ENCODE measurements at regions not wholly inside any gene's neighbourhood (a gene's known extent, or its start where the extent isn't known, plus 50 kb on each side); places are given as distances from the start of the nearest gene placed in this dataset.
"Not testable (repeated sequence)": the region's sequence is repeated elsewhere in the genome, so short reads cannot be mapped to it uniquely, and the experiment has no call there.

GRCh38 chr2:111444516-111444915, 323.8 kb downstream of the BCL2L11 start:
- H3K27ac Mint-ChIP-seq; H3K9me3 Mint-ChIP-seq; DNase-seq (ENCODE audit: low spot score); H3K4me3 Mint-ChIP-seq (ENCODE audit: low read depth); H3K36me3 Mint-ChIP-seq (ENCODE audit: low read depth); H3K27me3 Mint-ChIP-seq (ENCODE audit: low read depth); H3K4me1 Mint-ChIP-seq (ENCODE audit: low read depth); intact Hi-C loops (cut with micrococcal nuclease): not testable (repeated sequence)

- H3K9me3 Mint-ChIP-seq; intact Hi-C loops (cut with micrococcal nuclease); DNase-seq (ENCODE audit: low spot score); H3K36me3 Mint-ChIP-seq (ENCODE audit: low read depth); H3K27me3 Mint-ChIP-seq (ENCODE audit: low read depth); H3K27ac Mint-ChIP-seq; H3K4me3 Mint-ChIP-seq (ENCODE audit: low read depth); H3K4me1 Mint-ChIP-seq (ENCODE audit: low read depth): not testable (repeated sequence)
These were observed 324.6 kb downstream of the BCL2L11 start for GRCh38 chr2:111445191-111445929.

- H3K4me1 Mint-ChIP-seq (ENCODE audit: low read depth); H3K27ac Mint-ChIP-seq; H3K36me3 Mint-ChIP-seq (ENCODE audit: low read depth); intact Hi-C loops (cut with micrococcal nuclease); H3K9me3 Mint-ChIP-seq; H3K27me3 Mint-ChIP-seq (ENCODE audit: low read depth); H3K4me3 Mint-ChIP-seq (ENCODE audit: low read depth); DNase-seq (ENCODE audit: low spot score): not testable (repeated sequence)
These were observed 325.2 kb downstream of the BCL2L11 start for GRCh38 chr2:111445941-111446340.

- DNase-seq (ENCODE audit: low spot score); intact Hi-C loops (cut with micrococcal nuclease); H3K27me3 Mint-ChIP-seq (ENCODE audit: low read depth); H3K4me1 Mint-ChIP-seq (ENCODE audit: low read depth); H3K27ac Mint-ChIP-seq; H3K9me3 Mint-ChIP-seq; H3K4me3 Mint-ChIP-seq (ENCODE audit: low read depth); H3K36me3 Mint-ChIP-seq (ENCODE audit: low read depth): not testable (repeated sequence)
These were observed 326.8 kb downstream of the BCL2L11 start for GRCh38 chr2:111447482-111447881.

- H3K27me3 Mint-ChIP-seq (ENCODE audit: low read depth); H3K4me1 Mint-ChIP-seq (ENCODE audit: low read depth); DNase-seq (ENCODE audit: low spot score); intact Hi-C loops (cut with micrococcal nuclease); H3K4me3 Mint-ChIP-seq (ENCODE audit: low read depth); H3K27ac Mint-ChIP-seq; H3K9me3 Mint-ChIP-seq; H3K36me3 Mint-ChIP-seq (ENCODE audit: low read depth): not testable (repeated sequence)
These were observed 328.1 kb downstream of the BCL2L11 start for GRCh38 chr2:111448796-111449195.

- H3K36me3 Mint-ChIP-seq (ENCODE audit: low read depth); H3K9me3 Mint-ChIP-seq; DNase-seq (ENCODE audit: low spot score); H3K27me3 Mint-ChIP-seq (ENCODE audit: low read depth); intact Hi-C loops (cut with micrococcal nuclease): not testable (repeated sequence)
- Mint-ChIP-seq H3K27ac (peak overlapping the region; percentile 87), H3K4me3 (ENCODE audit: low read depth) (peak overlapping the region; percentile 55), H3K4me1 (ENCODE audit: low read depth) (peaks cover 16% of the 10 kb centered on the region)
These were observed 329.8 kb downstream of the BCL2L11 start for GRCh38 chr2:111450526-111450925.

GRCh38 chr2:111451692-111452199, 331.0 kb downstream of the BCL2L11 start:
- H3K4me3 Mint-ChIP-seq (ENCODE audit: low read depth); H3K9me3 Mint-ChIP-seq; intact Hi-C loops (cut with micrococcal nuclease); H3K27me3 Mint-ChIP-seq (ENCODE audit: low read depth); H3K36me3 Mint-ChIP-seq (ENCODE audit: low read depth); DNase-seq (ENCODE audit: low spot score): not testable (repeated sequence)
- Mint-ChIP-seq H3K4me1 (ENCODE audit: low read depth) (peaks cover 19% of the 10 kb centered on the region), H3K27ac (peak overlapping the region; percentile 89)

- H3K27me3 Mint-ChIP-seq (ENCODE audit: low read depth); H3K9me3 Mint-ChIP-seq; H3K4me3 Mint-ChIP-seq (ENCODE audit: low read depth); intact Hi-C loops (cut with micrococcal nuclease); DNase-seq (ENCODE audit: low spot score); H3K36me3 Mint-ChIP-seq (ENCODE audit: low read depth): not testable (repeated sequence)
- Mint-ChIP-seq H3K4me1 (ENCODE audit: low read depth) (peaks cover 19% of the 10 kb centered on the region), H3K27ac (peak overlapping the region; percentile 89)
These were observed 331.5 kb downstream of the BCL2L11 start for GRCh38 chr2:111452208-111452607.

GRCh38 chr2:111453308-111453707, 332.6 kb downstream of the BCL2L11 start:
- DNase-seq (ENCODE audit: low spot score); H3K27ac Mint-ChIP-seq; H3K9me3 Mint-ChIP-seq; H3K36me3 Mint-ChIP-seq (ENCODE audit: low read depth); H3K4me3 Mint-ChIP-seq (ENCODE audit: low read depth); H3K27me3 Mint-ChIP-seq (ENCODE audit: low read depth); intact Hi-C loops (cut with micrococcal nuclease): not testable (repeated sequence)
- peaks cover 19% of the 10 kb centered on the region for H3K4me1 Mint-ChIP-seq (ENCODE audit: low read depth)

GRCh38 chr2:111453816-111454215, 333.1 kb downstream of the BCL2L11 start:
- H3K9me3 Mint-ChIP-seq; H3K27ac Mint-ChIP-seq; H3K27me3 Mint-ChIP-seq (ENCODE audit: low read depth); DNase-seq (ENCODE audit: low spot score); H3K36me3 Mint-ChIP-seq (ENCODE audit: low read depth); intact Hi-C loops (cut with micrococcal nuclease); H3K4me3 Mint-ChIP-seq (ENCODE audit: low read depth): not testable (repeated sequence)
- H3K4me1 Mint-ChIP-seq (ENCODE audit: low read depth): peaks cover 22% of the 10 kb centered on the region

- H3K4me3 Mint-ChIP-seq (ENCODE audit: low read depth); H3K27me3 Mint-ChIP-seq (ENCODE audit: low read depth); intact Hi-C loops (cut with micrococcal nuclease); H3K9me3 Mint-ChIP-seq; H3K36me3 Mint-ChIP-seq (ENCODE audit: low read depth); H3K27ac Mint-ChIP-seq; DNase-seq (ENCODE audit: low spot score): not testable (repeated sequence)
- peaks cover 22% of the 10 kb centered on the region for H3K4me1 Mint-ChIP-seq (ENCODE audit: low read depth)
These were observed 333.7 kb downstream of the BCL2L11 start for GRCh38 chr2:111454404-111454803.

- intact Hi-C loops (cut with micrococcal nuclease); H3K9me3 Mint-ChIP-seq; H3K36me3 Mint-ChIP-seq (ENCODE audit: low read depth); H3K27me3 Mint-ChIP-seq (ENCODE audit: low read depth); H3K4me3 Mint-ChIP-seq (ENCODE audit: low read depth); DNase-seq (ENCODE audit: low spot score): not testable (repeated sequence)
- Mint-ChIP-seq H3K27ac (peak overlapping the region; percentile 6), H3K4me1 (ENCODE audit: low read depth) (peaks cover 17% of the 10 kb centered on the region)
These were observed 334.6 kb downstream of the BCL2L11 start for GRCh38 chr2:111455016-111456015.

GRCh38 chr2:111457191-111457590, 336.5 kb downstream of the BCL2L11 start:
- DNase-seq (ENCODE audit: low spot score); intact Hi-C loops (cut with micrococcal nuclease): not testable (repeated sequence)

More at GRCh38 chr2:111457191-111457590, 336.5 kb downstream of the BCL2L11 start:
- H3K9me3 Mint-ChIP-seq; H3K27ac Mint-ChIP-seq; H3K4me3 Mint-ChIP-seq (ENCODE audit: low read depth); H3K27me3 Mint-ChIP-seq (ENCODE audit: low read depth): not testable (repeated sequence)
- Mint-ChIP-seq H3K4me1 (ENCODE audit: low read depth) (peaks cover 20% of the 10 kb centered on the region), H3K36me3 (ENCODE audit: low read depth) (peaks cover 17% of the 10 kb centered on the region)
